Endothelial cell of umbilical vein (primary cell): ENCODE measurements at regions not wholly inside any gene's neighbourhood (a gene's known extent, or its start where the extent isn't known, plus 50 kb on each side); places are given as distances from the start of the nearest gene placed in this dataset.
"Not testable (repeated sequence)": the region's sequence is repeated elsewhere in the genome, so short reads cannot be mapped to it uniquely, and the experiment has no call there.

Experiments
- BruUV-seq: library from RNA; stranded (reverse); fragments of 400-500 nt; replicated peaks from 2 replicates; lab custom pipeline; 2021; lab: Mats Ljungman, UMichigan
- CTCF ChIA-PET: fragments of 300-600, 350-600 bp; sonication (Branson Sonifier 250); formaldehyde crosslinking; loops from one replicate; lab custom pipeline; 2021; ENCODE audit warnings: antibody characterized with exemption, inconsistent platforms; lab: Charles Lee
- POLR2A ChIA-PET: fragments of 300-600, 350-600 bp; sonication (Branson Sonifier 250); formaldehyde crosslinking; loops from one replicate; lab custom pipeline; 2021; ENCODE audit warnings: antibody characterized with exemption, inconsistent platforms; lab: Charles Lee
- DNase-seq: peaks from one replicate; pipeline ENCODE4 v3.0.0-alpha.2; 2011; ENCODE audit warnings: low read depth, low spot score
- FAIRE-seq: peaks from 2 replicates; lab custom pipeline; 2011; peaks lifted over from hg19 to GRCh38; lab: Jason Lieb, UNC
- H2AFZ ChIP-seq: 2 replicates; pipeline ENCODE4 v1.6.0; 2012; ENCODE audit warnings: low read depth, low read length, control low read depth, inconsistent platforms
- H3K27ac ChIP-seq: 2 replicates; pipeline ENCODE4 v1.5.1; 2011; ENCODE audit warnings: low read depth, mild to moderate bottlenecking, control low read depth, low read length, moderate library complexity; ENCODE audit not compliant: insufficient read depth
- H3K27me3 ChIP-seq, 2 experiments: 2 replicates each; pipeline versions ENCODE4 v1.6.0 to v1.6.1; 2011; ENCODE audit warnings: low read length in 2 of 2, mixed read lengths in 1 of 2; ENCODE audit not compliant: control insufficient read depth in 2 of 2, insufficient read depth in 2 of 2
- H3K36me3 ChIP-seq, 2 experiments: 2 replicates in 1 of 2; 3 replicates in 1 of 2; pipeline ENCODE4 v1.5.1; 2011; ENCODE audit warnings: low read length in 2 of 2, mild to moderate bottlenecking in 1 of 2, moderate library complexity in 1 of 2; ENCODE audit not compliant: control insufficient read depth in 2 of 2, insufficient read depth in 2 of 2; ENCODE audit errors: extremely low read depth in 1 of 2
- H3K4me1 ChIP-seq: 3 replicates; pipeline ENCODE4 v1.5.1; 2011; ENCODE audit warnings: mild to moderate bottlenecking, low read length; ENCODE audit not compliant: control insufficient read depth, insufficient read depth; ENCODE audit errors: extremely low read depth
- H3K4me2 ChIP-seq: 2 replicates; pipeline ENCODE4 v1.6.1; 2011; ENCODE audit warnings: low read length, control low read depth, mixed read lengths; ENCODE audit not compliant: insufficient read depth
- H3K4me3 ChIP-seq, 3 experiments: fragments of 200-600 bp in 1 of 3; sonication (generic), shearing (Covaris generic) in 1 of 3; replicated peaks in 1 of 3; 2 replicates each; pipeline ENCODE4 v1.5.1; 2011 to 2016; ENCODE audit warnings: control low read depth in 3 of 3, low read length in 3 of 3, mild to moderate bottlenecking in 2 of 3, inconsistent platforms in 1 of 3, low read depth in 1 of 3, moderate library complexity in 1 of 3; ENCODE audit not compliant: insufficient read depth in 1 of 3
- H3K79me2 ChIP-seq: 2 replicates; pipeline ENCODE4 v1.6.0; 2012; ENCODE audit warnings: low read length, inconsistent platforms; ENCODE audit not compliant: control insufficient read depth, insufficient read depth
- H3K9ac ChIP-seq: replicated peaks from 2 replicates; pipeline ENCODE3; 2011; ENCODE audit warnings: low read length, control low read depth; ENCODE audit not compliant: insufficient read depth; ENCODE audit errors: extremely low read depth
- H3K9me1 ChIP-seq: replicated peaks from 3 replicates; pipeline ENCODE4 v1.6.0; 2011; ENCODE audit warnings: mild to moderate bottlenecking, low read length; ENCODE audit not compliant: control insufficient read depth, insufficient read depth; ENCODE audit errors: extremely low read depth
- H3K9me3 ChIP-seq: replicated peaks from 2 replicates; pipeline ENCODE4 v1.5.1; 2012; ENCODE audit warnings: low read length, inconsistent platforms; ENCODE audit not compliant: control insufficient read depth, insufficient read depth
- H4K20me1 ChIP-seq: replicated peaks from 2 replicates; pipeline ENCODE3; 2011; ENCODE audit warnings: mild to moderate bottlenecking, low read length; ENCODE audit not compliant: control insufficient read depth, insufficient read depth; ENCODE audit errors: extremely low read depth
- EZH2 ChIP-seq: IDR thresholded peaks from 2 replicates; pipeline ENCODE4 v1.6.1; 2012; ENCODE audit warnings: borderline replicate concordance, low read depth, mild to moderate bottlenecking, moderate library complexity, low read length, inconsistent platforms; ENCODE audit not compliant: severe bottlenecking
- dilution Hi-C: fragments of 300-500 bp; cut with MboI; formaldehyde crosslinking; loops from one replicate; pipeline ENCODE4 v1.15.0; 2019; ENCODE audit warnings: low sequenced_read_pairs; ENCODE audit not compliant: extremely low pct_ligation_motif_present
- intact Hi-C: fragments of 100-400 bp; cut with micrococcal nuclease; formaldehyde crosslinking; loops from one replicate; pipeline ENCODE4 v1.10.0; 2022

DNA sequence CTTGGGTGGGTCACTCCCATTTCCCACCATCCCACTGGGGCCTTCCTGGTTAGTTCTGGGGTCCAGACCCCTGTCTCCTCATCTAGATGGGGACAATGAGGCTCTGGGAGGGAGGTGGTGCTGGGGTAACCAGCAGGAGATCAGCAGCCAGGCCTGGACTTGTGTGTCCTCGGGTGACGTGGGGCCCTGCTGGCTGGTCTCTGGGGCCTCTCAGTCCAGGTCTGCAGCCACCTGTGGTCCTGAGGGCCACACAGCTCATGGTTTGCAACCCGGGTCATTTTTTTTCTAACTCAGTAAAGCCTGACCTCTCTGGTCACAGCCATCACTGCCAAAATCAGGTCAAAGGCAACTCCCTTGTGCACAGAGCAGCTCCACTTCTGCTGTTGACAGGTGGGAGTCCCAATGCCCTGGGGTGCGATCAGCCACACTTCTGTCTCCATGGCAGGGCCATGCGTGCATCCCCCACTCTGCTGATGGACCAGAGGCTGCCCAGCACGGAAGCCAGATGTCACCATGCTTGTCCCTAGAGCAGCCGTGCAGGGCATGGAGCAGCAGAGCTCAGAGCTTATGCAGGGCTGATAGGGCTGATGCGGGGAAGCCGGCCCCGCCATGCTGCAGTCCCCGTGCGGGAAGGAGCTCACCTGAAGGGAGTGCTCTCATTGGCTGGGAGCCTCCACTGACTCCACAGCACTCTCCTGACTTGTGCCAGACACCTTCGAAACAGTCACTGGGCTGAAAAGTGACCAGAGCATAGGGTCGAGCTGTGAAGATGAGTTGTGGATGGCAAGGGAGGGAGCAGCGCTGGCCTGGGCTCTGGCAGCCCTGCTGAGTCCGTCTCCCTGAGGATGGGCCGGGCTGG, 250.9 kb downstream of the ADGRD1 start:
- CTCF ChIA-PET = no interaction called here
- Histone ChIP-seq H2AFZ (no peak overlapping the region), H3K4me3 (no peak overlapping the region), H3K4me1 (no peaks in the 10 kb centered on the region), H3K27ac (no peak overlapping the region), H3K9me1 (no peaks in the 10 kb centered on the region), H4K20me1 (no peaks in the 10 kb centered on the region), H3K4me2 (no peak overlapping the region), H3K36me3 (no peaks in the 10 kb centered on the region), H3K9me3 (peaks cover 2% of the 10 kb centered on the region), H3K79me2 (no peaks in the 10 kb centered on the region), H3K9ac (no peak overlapping the region), H3K27me3 (no peaks in the 10 kb centered on the region)
- intact Hi-C loops (no loop called here), dilution Hi-C loops (no loop called here)
- DNase-seq (no peak), FAIRE-seq (no peak)
- BruUV-seq = no TSS peak
- POLR2A ChIA-PET = no interaction called here
- TF ChIP-seq EZH2 = no peak

DNA sequence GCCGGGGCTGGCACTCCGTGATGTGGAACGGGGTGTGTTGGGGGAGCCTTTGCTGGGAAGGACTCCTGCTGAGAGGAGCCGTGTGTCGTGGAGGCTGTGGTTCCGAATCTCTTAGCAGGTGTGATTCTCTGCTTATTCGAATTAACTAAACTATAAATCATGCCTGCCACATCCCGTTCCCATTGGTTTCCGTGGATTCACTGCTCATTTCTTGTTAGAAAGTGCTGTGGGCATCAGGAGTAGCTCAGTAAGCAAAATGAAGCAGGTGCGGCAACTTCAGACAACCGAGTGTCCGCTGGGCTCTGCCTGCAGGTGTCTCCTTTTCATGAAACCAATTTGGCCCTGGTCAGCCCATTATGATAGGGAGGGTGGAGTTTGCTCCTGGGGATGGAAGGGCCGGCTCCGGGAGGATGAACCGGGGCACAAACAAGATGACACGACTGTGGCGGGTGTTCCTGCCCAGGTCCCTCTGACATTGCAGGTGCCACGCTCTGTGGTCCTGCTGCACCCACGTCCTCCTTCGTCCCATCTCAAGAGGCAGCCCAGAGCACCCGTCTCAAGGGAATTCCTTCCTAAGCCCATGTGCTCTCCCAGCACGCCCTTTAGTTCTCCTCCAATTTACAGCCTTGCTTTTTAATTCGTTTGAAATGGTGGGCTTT, 251.7 kb downstream of the ADGRD1 start:
- H3K27me3 ChIP-seq, H3K4me1 ChIP-seq, H3K9ac ChIP-seq, H3K4me3 ChIP-seq, POLR2A ChIA-PET, H3K36me3 ChIP-seq, H3K9me3 ChIP-seq, H4K20me1 ChIP-seq, H3K27ac ChIP-seq, FAIRE-seq, H3K9me1 ChIP-seq, DNase-seq, intact Hi-C loops, dilution Hi-C loops, H2AFZ ChIP-seq, H3K4me2 ChIP-seq, CTCF ChIA-PET, H3K79me2 ChIP-seq, BruUV-seq: not testable (repeated sequence)

DNA sequence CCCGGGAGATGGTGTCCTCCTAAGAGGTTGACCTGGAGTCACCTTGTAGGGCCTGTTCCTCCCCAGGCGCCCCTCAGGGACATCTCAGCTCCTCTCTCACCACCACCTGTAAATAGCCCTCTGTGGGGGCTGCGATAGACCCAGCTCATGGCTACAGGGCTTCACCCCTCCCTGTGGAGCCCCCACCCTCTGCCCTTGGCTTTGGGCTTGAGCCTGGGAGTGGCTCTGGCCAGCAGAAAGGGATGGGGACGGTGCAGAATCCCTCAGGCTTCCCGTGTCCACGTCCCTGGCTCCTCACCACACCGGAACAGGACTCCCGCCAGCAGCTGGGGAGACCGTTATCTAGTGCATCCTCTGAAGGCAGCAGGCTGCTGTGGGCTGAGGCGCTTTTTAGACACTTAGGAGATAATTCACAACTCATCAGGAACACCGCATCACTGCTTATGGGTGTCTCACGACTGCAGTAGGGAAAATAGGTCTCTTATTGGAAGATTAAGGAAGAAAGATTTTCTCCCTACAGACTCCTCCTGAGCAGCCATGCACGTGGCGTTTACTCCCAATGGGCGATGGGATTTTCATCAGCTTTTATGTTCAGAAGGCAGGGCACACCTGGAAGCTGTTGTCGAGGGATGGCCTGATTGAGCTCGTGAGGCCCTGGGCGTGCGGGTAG, 253.1 kb downstream of the ADGRD1 start:
- H3K27ac ChIP-seq, H3K9ac ChIP-seq, CTCF ChIA-PET, H3K27me3 ChIP-seq, H3K4me3 ChIP-seq, BruUV-seq, H3K36me3 ChIP-seq, H3K4me2 ChIP-seq, H3K79me2 ChIP-seq, FAIRE-seq, DNase-seq, H2AFZ ChIP-seq, dilution Hi-C loops, H3K9me3 ChIP-seq, H3K4me1 ChIP-seq, H4K20me1 ChIP-seq, H3K9me1 ChIP-seq, intact Hi-C loops, POLR2A ChIA-PET: not testable (repeated sequence)
